Neural progenitor cell (in vitro differentiated cells): ENCODE measurements at regions not wholly inside any gene's neighbourhood (a gene's known extent, or its start where the extent isn't known, plus 50 kb on each side); places are given as distances from the start of the nearest gene placed in this dataset.

Experiments used
- DNase-seq: peaks from one replicate; pipeline ENCODE4 v3.0.0-alpha.2; 2016; ENCODE audit warnings: low spot score
- H2AFZ ChIP-seq: fragments of 200-600 bp; sonication (generic); replicated peaks from 2 replicates; pipeline ENCODE4 v1.6.1; 2016; ENCODE audit warnings: antibody characterized with exemption
- H3F3A ChIP-seq: fragments of 200-600 bp; sonication (generic); 2 replicates; pipeline ENCODE4 v1.6.1; 2016; ENCODE audit warnings: antibody characterized with exemption, low read depth
- H3K27ac ChIP-seq: fragments of 200-600 bp; sonication (generic); 2 replicates; pipeline ENCODE4 v1.5.1; 2016; ENCODE audit warnings: mild to moderate bottlenecking
- H3K27me3 ChIP-seq: fragments of 200-600 bp; sonication (generic); 2 replicates; pipeline ENCODE4 v1.6.1; 2016; ENCODE audit warnings: mild to moderate bottlenecking, moderate library complexity
- H3K36me3 ChIP-seq: fragments of 200-600 bp; sonication (generic); 2 replicates; pipeline ENCODE4 v1.5.1; 2016
- H3K4me1 ChIP-seq: fragments of 200-600 bp; sonication (generic); 2 replicates; pipeline ENCODE4 v1.6.1; 2016; ENCODE audit warnings: mixed run types
- H3K4me2 ChIP-seq: fragments of 200-600 bp; sonication (generic); 2 replicates; pipeline ENCODE4 v1.6.1; 2016
- H3K4me3 ChIP-seq: fragments of 200-600 bp; sonication (generic); 2 replicates; pipeline ENCODE4 v1.5.1; 2016
- H3K79me2 ChIP-seq: fragments of 200-600 bp; sonication (generic); 2 replicates; pipeline ENCODE4 v1.6.1; 2016; ENCODE audit warnings: low read depth
- H3K9ac ChIP-seq: fragments of 200-600 bp; sonication (generic); 2 replicates; pipeline ENCODE4 v1.6.1; 2016
- H3K9me3 ChIP-seq: fragments of 200-600 bp; sonication (generic); 2 replicates; pipeline ENCODE4 v1.5.1; 2016; ENCODE audit warnings: low read depth
- H4K20me1 ChIP-seq: fragments of 200-600 bp; sonication (generic); 2 replicates; pipeline ENCODE4 v1.6.1; 2016; ENCODE audit warnings: low read depth
- H3K27ac Mint-ChIP-seq: 3 replicates; pipeline ENCODE4 v1.8.0; 2021; ENCODE audit warnings: mixed read lengths
- H3K27me3 Mint-ChIP-seq: 2 replicates; pipeline ENCODE4 v1.8.0; 2022; ENCODE audit warnings: low read depth, mild to moderate bottlenecking, inconsistent platforms, moderate library complexity, mixed read lengths; ENCODE audit not compliant: insufficient read depth
- H3K36me3 Mint-ChIP-seq: 3 replicates; pipeline ENCODE4 v1.8.0; 2021; ENCODE audit warnings: mixed read lengths
- H3K4me1 Mint-ChIP-seq: 3 replicates; pipeline ENCODE4 v1.8.0; 2021; ENCODE audit warnings: mixed read lengths
- H3K4me3 Mint-ChIP-seq: 3 replicates; pipeline ENCODE4 v1.8.0; 2021; ENCODE audit warnings: mild to moderate bottlenecking, moderate library complexity, mixed read lengths
- H3K9me3 Mint-ChIP-seq: 3 replicates; pipeline ENCODE4 v1.8.0; 2020; ENCODE audit warnings: mixed read lengths
- EZH2 ChIP-seq: fragments of 200-600 bp; sonication (generic); IDR thresholded peaks from 2 replicates; pipeline ENCODE4 v1.6.1; 2017; ENCODE audit warnings: antibody characterized with exemption, mild to moderate bottlenecking, moderate library complexity
- EZH2phosphoT487 ChIP-seq: fragments of 200-600 bp; sonication (generic); IDR thresholded peaks from 2 replicates; pipeline ENCODE4 v1.6.1; 2017; ENCODE audit warnings: antibody characterized with exemption
- TF ChIP-seq, protein P1 (sequence below): fragments of 200-600 bp; sonication (generic); IDR thresholded peaks from 2 replicates; pipeline ENCODE4 v1.5.1; 2017; ENCODE audit warnings: antibody characterized with exemption, mild to moderate bottlenecking

GRCh38 chr18:1648712-1649111 is 744.0 kb downstream of the ADCYAP1 start:
- peaks cover 2% of the 10 kb centered on the region for H3K4me1 Mint-ChIP-seq
- H3K36me3 ChIP-seq, result no peaks in the 10 kb centered on the region

DNA sequence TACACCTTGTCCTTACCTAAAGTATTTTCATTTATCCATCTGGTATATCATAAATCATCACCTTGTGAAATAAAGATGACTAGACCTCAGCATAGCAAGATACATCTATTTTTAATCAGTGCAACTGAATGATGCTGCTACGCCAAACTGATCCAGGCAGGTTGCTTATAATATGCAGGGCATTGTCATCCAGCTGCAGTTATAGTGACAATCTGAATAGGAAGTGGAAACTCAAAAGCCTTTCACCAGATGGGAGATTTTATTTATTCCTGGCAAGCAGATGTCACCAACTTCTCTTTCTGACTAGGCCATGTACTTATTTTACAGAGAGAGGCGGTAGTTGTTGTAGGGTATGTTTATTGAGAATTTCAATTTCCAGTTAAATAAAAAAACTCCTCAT is 747.3 kb downstream of the ADCYAP1 start:
- Histone ChIP-seq H4K20me1 (no peaks in the 10 kb centered on the region), H3K79me2 (no peaks in the 10 kb centered on the region), H3K27me3 (no peaks in the 10 kb centered on the region), H3K4me1 (no peaks in the 10 kb centered on the region), H3K9ac (no peak overlapping the region), H3K36me3 (no peaks in the 10 kb centered on the region), H2AFZ (no peak overlapping the region), H3K27ac (no peak overlapping the region), H3K4me3 (no peak overlapping the region), H3K9me3 (no peaks in the 10 kb centered on the region), H3F3A (no peaks in the 10 kb centered on the region), H3K4me2 (no peak overlapping the region)
- Mint-ChIP-seq H3K27me3 (no peaks in the 10 kb centered on the region), H3K4me1 (peaks cover 2% of the 10 kb centered on the region), H3K9me3 (no peaks in the 10 kb centered on the region), H3K27ac (no peak overlapping the region), H3K4me3 (no peak overlapping the region), H3K36me3 (no peaks in the 10 kb centered on the region)
- DNase-seq, result no peak
- TF ChIP-seq, protein P1, sequence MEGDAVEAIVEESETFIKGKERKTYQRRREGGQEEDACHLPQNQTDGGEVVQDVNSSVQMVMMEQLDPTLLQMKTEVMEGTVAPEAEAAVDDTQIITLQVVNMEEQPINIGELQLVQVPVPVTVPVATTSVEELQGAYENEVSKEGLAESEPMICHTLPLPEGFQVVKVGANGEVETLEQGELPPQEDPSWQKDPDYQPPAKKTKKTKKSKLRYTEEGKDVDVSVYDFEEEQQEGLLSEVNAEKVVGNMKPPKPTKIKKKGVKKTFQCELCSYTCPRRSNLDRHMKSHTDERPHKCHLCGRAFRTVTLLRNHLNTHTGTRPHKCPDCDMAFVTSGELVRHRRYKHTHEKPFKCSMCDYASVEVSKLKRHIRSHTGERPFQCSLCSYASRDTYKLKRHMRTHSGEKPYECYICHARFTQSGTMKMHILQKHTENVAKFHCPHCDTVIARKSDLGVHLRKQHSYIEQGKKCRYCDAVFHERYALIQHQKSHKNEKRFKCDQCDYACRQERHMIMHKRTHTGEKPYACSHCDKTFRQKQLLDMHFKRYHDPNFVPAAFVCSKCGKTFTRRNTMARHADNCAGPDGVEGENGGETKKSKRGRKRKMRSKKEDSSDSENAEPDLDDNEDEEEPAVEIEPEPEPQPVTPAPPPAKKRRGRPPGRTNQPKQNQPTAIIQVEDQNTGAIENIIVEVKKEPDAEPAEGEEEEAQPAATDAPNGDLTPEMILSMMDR, result no peak
- no peak for TF ChIP-seq EZH2phosphoT487
- no peak for TF ChIP-seq EZH2

More at GRCh38 chr18:1648712-1649111, 744.0 kb downstream of the ADCYAP1 start:
- Mint-ChIP-seq H3K9me3 (peaks cover 2% of the 10 kb centered on the region), H3K27me3 (no peaks in the 10 kb centered on the region), H3K36me3 (no peaks in the 10 kb centered on the region), H3K27ac (no peak overlapping the region), H3K4me3 (no peak overlapping the region)
- H3K4me1 ChIP-seq, result no peaks in the 10 kb centered on the region
- H3F3A ChIP-seq, result no peaks in the 10 kb centered on the region
- no peak overlapping the region for H3K4me3 ChIP-seq
- DNase-seq, result no peak
- no peak overlapping the region for H2AFZ ChIP-seq
- H3K4me2 ChIP-seq, result no peak overlapping the region
- no peaks in the 10 kb centered on the region for H4K20me1 ChIP-seq
- TF ChIP-seq EZH2 (no peak), EZH2phosphoT487 (no peak)
- TF ChIP-seq, protein P1, result no peak
- no peaks in the 10 kb centered on the region for H3K79me2 ChIP-seq
- no peak overlapping the region for H3K27ac ChIP-seq
- H3K9ac ChIP-seq, result no peak overlapping the region
- no peaks in the 10 kb centered on the region for H3K27me3 ChIP-seq
- no peaks in the 10 kb centered on the region for H3K9me3 ChIP-seq

DNA sequence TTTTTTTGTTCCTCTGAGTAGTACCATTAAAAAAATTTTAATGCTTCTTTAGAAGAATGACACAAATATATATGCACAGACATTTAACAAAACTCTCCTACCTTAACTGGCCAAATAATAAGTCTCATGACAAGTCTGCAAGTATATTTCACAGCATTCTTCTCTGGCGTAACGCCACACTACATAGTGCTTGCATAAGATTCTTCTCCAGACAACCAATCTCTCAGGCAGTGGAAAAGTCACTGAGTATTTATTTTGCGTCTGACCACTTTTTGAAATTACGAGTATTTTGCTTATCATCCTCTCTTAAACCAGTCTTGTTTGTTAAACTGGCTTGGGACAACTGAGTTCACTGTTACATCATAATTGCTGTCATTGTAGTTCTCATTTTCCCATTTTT is 749.2 kb downstream of the ADCYAP1 start:
- Histone ChIP-seq H3K27me3 (no peaks in the 10 kb centered on the region), H3K27ac (no peak overlapping the region), H3K4me1 (no peaks in the 10 kb centered on the region), H3K4me2 (no peak overlapping the region), H2AFZ (no peak overlapping the region), H3K79me2 (no peaks in the 10 kb centered on the region), H3F3A (no peaks in the 10 kb centered on the region), H3K9me3 (no peaks in the 10 kb centered on the region), H3K9ac (no peak overlapping the region), H4K20me1 (no peaks in the 10 kb centered on the region), H3K36me3 (no peaks in the 10 kb centered on the region), H3K4me3 (no peak overlapping the region)
- TF ChIP-seq EZH2phosphoT487, result no peak
- no peak for TF ChIP-seq EZH2
- TF ChIP-seq, protein P1, result no peak
- H3K9me3 Mint-ChIP-seq, result no peaks in the 10 kb centered on the region
- DNase-seq, result no peak
- H3K27me3 Mint-ChIP-seq, result no peaks in the 10 kb centered on the region
- H3K4me1 Mint-ChIP-seq, result peaks cover 2% of the 10 kb centered on the region
- H3K36me3 Mint-ChIP-seq, result no peaks in the 10 kb centered on the region
- no peak overlapping the region for H3K27ac Mint-ChIP-seq
- no peak overlapping the region for H3K4me3 Mint-ChIP-seq
